MCF 10A (cell line): ENCODE measurements at regions not wholly inside any gene's neighbourhood (a gene's known extent, or its start where the extent isn't known, plus 50 kb on each side); places are given as distances from the start of the nearest gene placed in this dataset.

Experiments
- BruUV-seq: library from RNA; stranded (reverse); fragments of 400-500 nt; replicated peaks from 2 replicates; lab custom pipeline; 2021; lab: Mats Ljungman, UMichigan
- CTCF ChIA-PET: fragments of 300-600 bp; sonication (Branson Sonifier 250); formaldehyde crosslinking; extraction: SDS; loops from one replicate; lab custom pipeline; 2021; ENCODE audit warnings: antibody characterized with exemption, inconsistent platforms; lab: Yijun Ruan, JAX
- POLR2A ChIA-PET: fragments of 300-600, 350-650 bp; sonication (Branson Sonifier 250); formaldehyde crosslinking; extraction: SDS; loops from one replicate; lab custom pipeline; 2020; ENCODE audit warnings: antibody characterized with exemption, inconsistent platforms; lab: Yijun Ruan, JAX
- DNase-seq: peaks from one replicate; pipeline ENCODE4 v3.0.0-alpha.2; 2018; ENCODE audit not compliant: unreplicated experiment
- H3K27ac Mint-ChIP-seq: one replicate; pipeline ENCODE4 v1.8.0; 2022; ENCODE audit warnings: mild to moderate bottlenecking, low read depth, mixed read lengths; ENCODE audit not compliant: unreplicated experiment
- H3K27me3 Mint-ChIP-seq: one replicate; pipeline ENCODE4 v1.8.0; 2022; ENCODE audit warnings: mixed read lengths; ENCODE audit not compliant: insufficient read depth, unreplicated experiment
- H3K36me3 Mint-ChIP-seq: one replicate; pipeline ENCODE4 v1.8.0; 2022; ENCODE audit warnings: mild to moderate bottlenecking, moderate library complexity, mixed read lengths; ENCODE audit not compliant: insufficient read depth, unreplicated experiment
- H3K4me1 Mint-ChIP-seq: one replicate; pipeline ENCODE4 v1.8.0; 2022; ENCODE audit warnings: mixed read lengths; ENCODE audit not compliant: insufficient read depth, unreplicated experiment
- H3K4me3 Mint-ChIP-seq: one replicate; pipeline ENCODE4 v1.8.0; 2022; ENCODE audit warnings: mild to moderate bottlenecking, moderate library complexity, mixed read lengths; ENCODE audit not compliant: unreplicated experiment
- H3K9me3 Mint-ChIP-seq: one replicate; pipeline ENCODE4 v1.8.0; 2022; ENCODE audit warnings: mixed read lengths; ENCODE audit not compliant: unreplicated experiment
- intact Hi-C: fragments of 100-400 bp; cut with micrococcal nuclease; formaldehyde crosslinking; loops from 2 replicates; pipeline ENCODE4 v1.14.1; 2022
- TF ChIP-seq, protein P1 (sequence below): fragments of 200-600 bp; IDR thresholded peaks from one replicate; pipeline ENCODE4 v1.8.0; 2022; ENCODE audit warnings: antibody characterized with exemption, mild to moderate bottlenecking; ENCODE audit not compliant: unreplicated experiment

DNA sequence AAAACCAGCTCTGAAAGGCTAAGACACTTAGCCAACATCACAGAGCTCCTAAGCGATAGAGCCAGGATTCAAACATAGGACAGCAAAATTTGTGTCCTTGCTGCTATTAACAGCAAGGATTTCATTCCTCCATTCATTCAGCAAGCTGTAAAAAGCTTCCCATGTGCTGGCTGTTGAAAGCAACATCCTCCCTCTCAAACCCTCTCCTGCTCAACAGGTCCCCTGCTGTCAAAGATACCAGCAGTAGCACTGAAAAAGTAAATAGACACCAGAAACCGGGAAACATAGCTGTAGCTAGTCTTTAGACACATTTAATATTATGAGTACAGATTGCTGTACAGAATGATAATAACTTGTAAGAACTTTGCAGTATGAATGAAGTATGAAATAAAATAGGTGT is 52.6 kb upstream of the ADAMTSL1 start:
- DNase-seq = no peak
- no peaks in the 10 kb centered on the region for H3K27me3 Mint-ChIP-seq
- no peaks in the 10 kb centered on the region for H3K36me3 Mint-ChIP-seq
- CTCF ChIA-PET = interaction anchor here (0.6 to 1.4 kb wide), 5 partner anchors 8 to 607 kb away, joined by 3 to 4 read pairs (median 3); no protein-coding TSS in a partner anchor
- POLR2A ChIA-PET = no interaction called here
- no peaks in the 10 kb centered on the region for H3K9me3 Mint-ChIP-seq
- TF ChIP-seq, protein P1, sequence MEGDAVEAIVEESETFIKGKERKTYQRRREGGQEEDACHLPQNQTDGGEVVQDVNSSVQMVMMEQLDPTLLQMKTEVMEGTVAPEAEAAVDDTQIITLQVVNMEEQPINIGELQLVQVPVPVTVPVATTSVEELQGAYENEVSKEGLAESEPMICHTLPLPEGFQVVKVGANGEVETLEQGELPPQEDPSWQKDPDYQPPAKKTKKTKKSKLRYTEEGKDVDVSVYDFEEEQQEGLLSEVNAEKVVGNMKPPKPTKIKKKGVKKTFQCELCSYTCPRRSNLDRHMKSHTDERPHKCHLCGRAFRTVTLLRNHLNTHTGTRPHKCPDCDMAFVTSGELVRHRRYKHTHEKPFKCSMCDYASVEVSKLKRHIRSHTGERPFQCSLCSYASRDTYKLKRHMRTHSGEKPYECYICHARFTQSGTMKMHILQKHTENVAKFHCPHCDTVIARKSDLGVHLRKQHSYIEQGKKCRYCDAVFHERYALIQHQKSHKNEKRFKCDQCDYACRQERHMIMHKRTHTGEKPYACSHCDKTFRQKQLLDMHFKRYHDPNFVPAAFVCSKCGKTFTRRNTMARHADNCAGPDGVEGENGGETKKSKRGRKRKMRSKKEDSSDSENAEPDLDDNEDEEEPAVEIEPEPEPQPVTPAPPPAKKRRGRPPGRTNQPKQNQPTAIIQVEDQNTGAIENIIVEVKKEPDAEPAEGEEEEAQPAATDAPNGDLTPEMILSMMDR = no peak
- no peak overlapping the region for H3K27ac Mint-ChIP-seq
- no peak overlapping the region for H3K4me3 Mint-ChIP-seq
- no peaks in the 10 kb centered on the region for H3K4me1 Mint-ChIP-seq
- BruUV-seq = no TSS peak
- intact Hi-C loops = no loop called here

DNA sequence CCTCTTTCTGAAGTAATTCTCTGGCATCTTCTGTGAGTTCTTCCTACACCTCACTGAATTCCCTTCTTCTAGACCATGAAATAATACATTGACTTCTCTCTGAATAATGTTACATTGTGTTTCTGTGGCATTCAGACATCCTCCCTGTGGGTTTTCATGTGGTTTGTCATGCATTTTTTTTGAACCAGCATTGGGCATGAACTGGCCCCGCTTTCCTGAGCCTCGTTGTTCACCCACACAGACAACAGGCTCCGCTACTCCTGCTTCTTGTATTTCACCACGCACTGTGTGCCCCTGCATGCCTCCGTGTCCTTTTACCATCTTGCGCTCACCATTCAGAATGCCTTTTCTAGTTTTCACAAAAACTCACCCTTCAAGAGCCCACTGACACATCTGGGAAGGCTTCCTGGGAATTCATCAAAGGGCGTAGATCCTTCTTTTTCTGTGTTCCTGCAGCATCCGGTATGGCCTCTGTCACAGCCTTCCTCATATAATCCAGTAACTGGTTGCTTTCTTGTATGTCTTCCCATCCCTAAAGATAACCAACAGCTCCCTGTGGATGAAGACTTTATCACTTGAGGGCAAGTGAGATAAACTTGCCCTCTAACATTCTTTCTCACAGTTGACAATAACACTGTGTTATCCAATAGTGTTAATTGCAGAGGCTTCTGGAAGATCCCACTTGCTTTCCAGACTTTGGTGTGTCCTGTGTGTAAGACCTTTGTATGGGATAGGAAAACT is 51.5 kb upstream of the ADAMTSL1 start:
- H3K27ac Mint-ChIP-seq = no peak overlapping the region
- no peaks in the 10 kb centered on the region for H3K27me3 Mint-ChIP-seq
- ChIA-PET CTCF (interaction anchor here (1.1 to 1.4 kb wide), 2 partner anchors 11 to 20 kb away, joined by 3 read pairs; no protein-coding TSS in a partner anchor), POLR2A (no interaction called here)
- no peak overlapping the region for H3K4me3 Mint-ChIP-seq
- intact Hi-C loops = no loop called here
- no peaks in the 10 kb centered on the region for H3K4me1 Mint-ChIP-seq
- H3K36me3 Mint-ChIP-seq = no peaks in the 10 kb centered on the region
- H3K9me3 Mint-ChIP-seq = no peaks in the 10 kb centered on the region
- DNase-seq = no peak
- no TSS peak for BruUV-seq
- TF ChIP-seq, protein P1 = no peak

DNA sequence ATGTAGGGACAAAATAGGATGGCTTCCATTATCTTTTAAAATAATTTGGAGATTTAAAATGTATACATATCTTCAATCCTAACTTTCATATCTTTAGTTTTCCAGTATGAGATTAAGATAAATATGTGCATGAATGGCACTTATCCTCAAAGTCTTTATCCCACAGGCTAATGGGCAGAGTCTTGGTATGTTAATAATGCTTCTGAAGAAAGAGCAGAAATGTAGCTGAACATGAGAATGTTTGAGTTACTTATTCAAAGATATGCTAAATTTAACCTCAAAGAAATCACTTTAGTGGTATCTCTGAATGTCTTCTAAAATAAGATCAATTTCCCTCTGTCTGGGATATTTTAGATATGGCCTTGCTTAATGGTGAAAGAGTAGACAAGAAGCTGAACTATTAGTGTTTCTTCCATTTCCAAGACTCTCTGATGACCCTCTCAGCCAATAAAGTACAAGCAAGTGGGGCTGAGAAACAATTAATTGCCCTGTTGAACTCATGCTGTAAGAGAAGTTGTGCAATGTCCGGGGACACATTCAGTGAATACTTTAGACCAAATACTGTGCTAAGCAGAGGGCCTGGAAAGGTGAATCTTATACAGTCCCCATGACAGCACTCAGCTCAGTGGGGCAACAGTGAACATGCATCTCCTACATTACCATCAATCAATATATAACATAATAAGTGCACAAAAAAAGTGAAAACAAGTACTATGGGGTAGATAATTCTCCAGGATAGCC is 50.0 kb upstream of the ADAMTSL1 start:
- no peak overlapping the region for H3K27ac Mint-ChIP-seq
- no TSS peak for BruUV-seq
- TF ChIP-seq, protein P1 = no peak
- peak; percentile 27 for DNase-seq
- H3K36me3 Mint-ChIP-seq = no peaks in the 10 kb centered on the region
- H3K9me3 Mint-ChIP-seq = no peaks in the 10 kb centered on the region
- H3K4me3 Mint-ChIP-seq = no peak overlapping the region
- intact Hi-C loops = no loop called here
- peaks cover 3% of the 10 kb centered on the region for H3K4me1 Mint-ChIP-seq
- ChIA-PET CTCF (interaction anchor here (1.0 kb wide), 2 partner anchors 18 to 605 kb away, joined by 3 read pairs; no protein-coding TSS in a partner anchor), POLR2A (no interaction called here)
- no peaks in the 10 kb centered on the region for H3K27me3 Mint-ChIP-seq
